HepG2 (cell line): ENCODE measurements at regions not wholly inside any gene's neighbourhood (a gene's known extent, or its start where the extent isn't known, plus 50 kb on each side); places are given as distances from the start of the nearest gene placed in this dataset.

Source experiments
- AKNA ChIP-seq: sonication (generic); formaldehyde crosslinking; IDR thresholded peaks from 2 replicates; pipeline ENCODE4 v1.4.0; 2020; ENCODE audit warnings: missing genetic modification reagents, borderline replicate concordance
- ARID3A ChIP-seq: IDR thresholded peaks from 2 replicates; pipeline ENCODE4 v1.6.1; 2012; ENCODE audit warnings: low read depth, low read length, improper control_type of control experiment
- ATF3 ChIP-seq: sonication (generic); formaldehyde crosslinking; IDR thresholded peaks from 2 replicates; pipeline ENCODE4 v1.4.0; 2020; ENCODE audit warnings: missing genetic modification reagents
- ATF7 ChIP-seq, 2 experiments: fragments of 450-650 bp in 1 of 2; sonication (generic) in 1 of 2; formaldehyde crosslinking in 1 of 2; IDR thresholded peaks; 2 replicates each; pipeline versions ENCODE4 v1.4.0 to v1.6.1; 2016 to 2020; ENCODE audit warnings: antibody characterized with exemption in 1 of 2, mild to moderate bottlenecking in 1 of 2, missing genetic modification reagents in 1 of 2
- BCL6 ChIP-seq: IDR thresholded peaks from 2 replicates; pipeline ENCODE4 v1.6.1; 2016; ENCODE audit warnings: missing genetic modification reagents, missing compliant biosample characterization
- CREM ChIP-seq, 2 experiments: sonication (generic) in 1 of 2; formaldehyde crosslinking in 1 of 2; IDR thresholded peaks; 2 replicates each; pipeline versions ENCODE4 v1.4.0 to v1.6.1; 2016 to 2020; ENCODE audit warnings: antibody characterized with exemption in 1 of 2, mild to moderate bottlenecking in 1 of 2, missing genetic modification reagents in 1 of 2
- E2F1 ChIP-seq: sonication (generic); formaldehyde crosslinking; IDR thresholded peaks from 2 replicates; pipeline ENCODE4 v1.5.0; 2020; ENCODE audit warnings: missing genetic modification reagents
- FOXC1 ChIP-seq: sonication (generic); formaldehyde crosslinking; IDR thresholded peaks from 2 replicates; pipeline ENCODE4 v1.8.0; 2022; ENCODE audit warnings: mild to moderate bottlenecking, missing genetic modification reagents, borderline replicate concordance
- HIVEP1 ChIP-seq: sonication (generic); formaldehyde crosslinking; IDR thresholded peaks from 2 replicates; pipeline ENCODE4 v1.4.0; 2020; ENCODE audit warnings: mild to moderate bottlenecking, missing genetic modification reagents
- HOXD1 ChIP-seq: sonication (generic); formaldehyde crosslinking; IDR thresholded peaks from 2 replicates; pipeline ENCODE4 v1.5.0; 2020; ENCODE audit warnings: missing genetic modification reagents
- PHF20 ChIP-seq: sonication (generic); formaldehyde crosslinking; IDR thresholded peaks from 2 replicates; pipeline ENCODE4 v1.5.0; 2020; ENCODE audit warnings: mild to moderate bottlenecking, missing genetic modification reagents
- RFXANK ChIP-seq: IDR thresholded peaks from 2 replicates; pipeline ENCODE4 v1.6.1; 2016
- TBL1XR1 ChIP-seq: fragments of 150-350 bp; IDR thresholded peaks from 2 replicates; pipeline ENCODE4 v1.6.1; 2014; ENCODE audit warnings: borderline replicate concordance, low read length; ENCODE audit not compliant: partially characterized antibody
- ZBTB21 ChIP-seq: sonication (generic); formaldehyde crosslinking; IDR thresholded peaks from 2 replicates; pipeline ENCODE4 v1.4.0; 2020; ENCODE audit warnings: missing genetic modification reagents
- ZFP82 ChIP-seq: sonication (generic); formaldehyde crosslinking; IDR thresholded peaks from 2 replicates; pipeline ENCODE4 v1.5.1; 2020; ENCODE audit warnings: mild to moderate bottlenecking, missing genetic modification reagents, borderline replicate concordance
- ZNF205 ChIP-seq: IDR thresholded peaks from 2 replicates; pipeline ENCODE4 v1.6.1; 2018; ENCODE audit warnings: missing biosample characterization, missing genetic modification reagents
- ZNF577 ChIP-seq: sonication (generic); formaldehyde crosslinking; IDR thresholded peaks from 2 replicates; pipeline ENCODE4 v1.4.0; 2020; ENCODE audit warnings: mild to moderate bottlenecking, low read depth, missing genetic modification reagents, borderline replicate concordance
- ZNF768 ChIP-seq: sonication (generic); formaldehyde crosslinking; IDR thresholded peaks from 2 replicates; pipeline ENCODE4 v1.4.0; 2020; ENCODE audit warnings: missing genetic modification reagents

- no peak for TF ChIP-seq ARID3A
- peak; percentile 64; the same call in 1 of the 2 replicates for TF ChIP-seq ZBTB21 (CRISPR knock-in tag)
- TF ChIP-seq PHF20 (CRISPR knock-in tag) = no peak
- no peak for TF ChIP-seq ZNF205 (CRISPR knock-in tag)
- peak; percentile 63 for TF ChIP-seq CREM (IDR thresholded peaks at IDR 0.05)
- no peak for TF ChIP-seq CREM (CRISPR knock-in tag; IDR thresholded peaks at IDR 0.05)
- no peak for TF ChIP-seq E2F1 (CRISPR knock-in tag)
- no peak for TF ChIP-seq HOXD1 (CRISPR knock-in tag)
- no peak for TF ChIP-seq FOXC1 (CRISPR knock-in tag)
- TF ChIP-seq TBL1XR1 = no peak
- TF ChIP-seq ATF3 (CRISPR knock-in tag) = peak; percentile 68
- peak; percentile 44; the same call in 1 of the 2 replicates for TF ChIP-seq RFXANK (CRISPR knock-in tag)
- no peak for TF ChIP-seq ZFP82 (CRISPR knock-in tag)
- no peak for TF ChIP-seq ATF7 (IDR thresholded peaks at IDR 0.05)
- no peak for TF ChIP-seq ATF7 (CRISPR knock-in tag; IDR thresholded peaks at IDR 0.05)
- TF ChIP-seq ZNF577 (CRISPR knock-in tag) = no peak
- TF ChIP-seq ZNF768 (CRISPR knock-in tag) = no peak
- TF ChIP-seq AKNA (CRISPR knock-in tag) = no peak
- TF ChIP-seq BCL6 (CRISPR knock-in tag) = 0 out of 2 replicates have a peak, but pooled peaks have one; percentile 36
- 0 out of 2 replicates have a peak, but pooled peaks have one; percentile 31 for TF ChIP-seq HIVEP1 (CRISPR knock-in tag)
These were observed 91.6 kb downstream of the ASB1 start (continued) for GRCh38 chr2:238518172-238518820.
